Hepatocyte (in vitro differentiated cells): ENCODE measurements at regions not wholly inside any gene's neighbourhood (a gene's known extent, or its start where the extent isn't known, plus 50 kb on each side); places are given as distances from the start of the nearest gene placed in this dataset.

Source experiments
- DNase-seq: peaks from one replicate; pipeline ENCODE4 v3.0.0-alpha.2; 2016; ENCODE audit warnings: low spot score
- H2AFZ ChIP-seq: fragments of 200-600 bp; sonication (generic); 2 replicates; pipeline ENCODE4 v1.6.0; 2016; ENCODE audit warnings: antibody characterized with exemption, mild to moderate bottlenecking
- H3K27ac ChIP-seq: fragments of 200-600 bp; sonication (generic); 2 replicates; pipeline ENCODE4 v1.5.1; 2016; ENCODE audit warnings: mild to moderate bottlenecking
- H3K27me3 ChIP-seq: fragments of 200-600 bp; sonication (generic); 2 replicates; pipeline ENCODE4 v1.6.1; 2016
- H3K36me3 ChIP-seq: fragments of 200-600 bp; sonication (generic); replicated peaks from 2 replicates; pipeline ENCODE4 v1.5.1; 2016; ENCODE audit warnings: low read depth; ENCODE audit not compliant: insufficient read depth
- H3K4me1 ChIP-seq: fragments of 200-600 bp; sonication (generic); 2 replicates; pipeline ENCODE4 v1.5.1; 2016; ENCODE audit warnings: mild to moderate bottlenecking, moderate library complexity; ENCODE audit not compliant: insufficient read depth
- H3K4me2 ChIP-seq: fragments of 200-600 bp; sonication (generic); 2 replicates; pipeline ENCODE4 v1.6.0; 2016
- H3K4me3 ChIP-seq: fragments of 200-600 bp; sonication (generic); 2 replicates; pipeline ENCODE4 v1.5.1; 2016; ENCODE audit warnings: mild to moderate bottlenecking
- H3K79me2 ChIP-seq: fragments of 200-600 bp; sonication (generic); 2 replicates; pipeline ENCODE4 v1.6.0; 2017; ENCODE audit warnings: mild to moderate bottlenecking
- H3K9me2 ChIP-seq: fragments of 200-600 bp; sonication (generic); replicated peaks from 2 replicates; pipeline ENCODE4 v1.6.0; 2017; ENCODE audit warnings: mild to moderate bottlenecking; ENCODE audit not compliant: insufficient read depth
- H3K9me3 ChIP-seq: fragments of 200-600 bp; sonication (generic); 2 replicates; pipeline ENCODE4 v1.5.1; 2016; ENCODE audit warnings: low read depth, mild to moderate bottlenecking
- H4K20me1 ChIP-seq: fragments of 200-600 bp; sonication (generic); 2 replicates; pipeline ENCODE4 v1.6.0; 2016; ENCODE audit warnings: mild to moderate bottlenecking; ENCODE audit not compliant: insufficient read depth, poor library complexity, severe bottlenecking
- CTCF ChIP-seq: fragments of 200-600 bp; sonication (generic); IDR thresholded peaks from 2 replicates; pipeline ENCODE4 v1.5.1; 2016; ENCODE audit warnings: antibody characterized with exemption, mild to moderate bottlenecking; ENCODE audit not compliant: poor library complexity
- EZH2 ChIP-seq: fragments of 200-600 bp; sonication (generic); IDR thresholded peaks from 2 replicates; pipeline ENCODE4 v1.6.1; 2016; ENCODE audit warnings: antibody characterized with exemption, mild to moderate bottlenecking, borderline replicate concordance
- EZH2phosphoT487 ChIP-seq: fragments of 200-600 bp; sonication (generic); IDR thresholded peaks from one replicate; pipeline ENCODE4 v1.6.1; 2018; ENCODE audit warnings: antibody characterized with exemption, mild to moderate bottlenecking, low read depth, moderate library complexity; ENCODE audit not compliant: unreplicated experiment, severe bottlenecking
- WGBS: methylation state at CpG from one replicate; pipeline ENCODE4 v1.1.6; 2016; ENCODE audit warnings: low lambda C conversion rate; ENCODE audit errors: missing lambda C conversion rate; 5-methylcytosine and 5-hydroxymethylcytosine counted together

- Histone ChIP-seq H4K20me1 (no peaks in the 10 kb centered on the region), H3K4me3 (no peak overlapping the region), H3K36me3 (no peaks in the 10 kb centered on the region), H2AFZ (no peak overlapping the region), H3K27me3 (no peaks in the 10 kb centered on the region), H3K27ac (no peak overlapping the region), H3K9me2 (no peaks in the 10 kb centered on the region), H3K79me2 (no peaks in the 10 kb centered on the region), H3K4me1 (no peaks in the 10 kb centered on the region), H3K4me2 (no peak overlapping the region), H3K9me3 (no peaks in the 10 kb centered on the region)
- 88% methylated on average over 1 of the region's 1 CpG for WGBS
- TF ChIP-seq CTCF: no peak
- TF ChIP-seq EZH2: no peak
- no peak for DNase-seq
Observed at GRCh38 chr20:4455301-4455701, 206.2 kb upstream of the ADRA1D start.

GRCh38 chr20:4454111-4454510 lies 205.0 kb upstream of the ADRA1D start:
- Histone ChIP-seq H3K4me2 (no peak overlapping the region), H3K79me2 (no peaks in the 10 kb centered on the region), H2AFZ (no peak overlapping the region), H3K9me3 (no peaks in the 10 kb centered on the region), H3K4me3 (no peak overlapping the region), H3K27ac (no peak overlapping the region), H3K4me1 (no peaks in the 10 kb centered on the region), H3K9me2 (no peaks in the 10 kb centered on the region), H3K36me3 (no peaks in the 10 kb centered on the region), H4K20me1 (no peaks in the 10 kb centered on the region), H3K27me3 (no peaks in the 10 kb centered on the region)
- no peak for DNase-seq
- TF ChIP-seq EZH2 (no peak), CTCF (no peak), EZH2phosphoT487 (no peak)
- WGBS: 89% methylated on average over 4 of the region's 4 CpGs

- H3K4me1 ChIP-seq: no peaks in the 10 kb centered on the region
- no peak for TF ChIP-seq EZH2phosphoT487
- no peak for TF ChIP-seq EZH2
- no peak for TF ChIP-seq CTCF
- DNase-seq: no peak
- H3K79me2 ChIP-seq: no peaks in the 10 kb centered on the region
- H3K4me3 ChIP-seq: no peak overlapping the region
- H3K9me3 ChIP-seq: no peaks in the 10 kb centered on the region
- H2AFZ ChIP-seq: no peak overlapping the region
- 89% methylated on average over 1 of the region's 1 CpG for WGBS
- no peaks in the 10 kb centered on the region for H3K36me3 ChIP-seq
- no peak overlapping the region for H3K4me2 ChIP-seq
- no peaks in the 10 kb centered on the region for H3K27me3 ChIP-seq
- no peaks in the 10 kb centered on the region for H3K9me2 ChIP-seq
- no peak overlapping the region for H3K27ac ChIP-seq
- H4K20me1 ChIP-seq: no peaks in the 10 kb centered on the region
Observed at GRCh38 chr20:4453359-4453758, 204.3 kb upstream of the ADRA1D start.

GRCh38 chr20:4451487-4452081 lies 202.5 kb upstream of the ADRA1D start:
- Histone ChIP-seq H3K9me3 (no peaks in the 10 kb centered on the region), H3K36me3 (no peaks in the 10 kb centered on the region), H2AFZ (no peak overlapping the region), H3K9me2 (no peaks in the 10 kb centered on the region), H3K4me1 (no peaks in the 10 kb centered on the region), H3K27me3 (no peaks in the 10 kb centered on the region), H4K20me1 (no peaks in the 10 kb centered on the region), H3K27ac (no peak overlapping the region), H3K79me2 (no peaks in the 10 kb centered on the region), H3K4me3 (no peak overlapping the region), H3K4me2 (no peak overlapping the region)
- 94% methylated on average over 2 of the region's 2 CpGs for whole genome bisulfite sequencing
- TF ChIP-seq EZH2 (no peak), CTCF (no peak), EZH2phosphoT487 (no peak)
- DNase-seq: no peak
